ENCODE measurements at regions not wholly inside any gene's neighbourhood (a gene's known extent, or its start where the extent isn't known, plus 50 kb on each side); places are given as distances from the start of the nearest gene placed in this dataset.

DNA sequence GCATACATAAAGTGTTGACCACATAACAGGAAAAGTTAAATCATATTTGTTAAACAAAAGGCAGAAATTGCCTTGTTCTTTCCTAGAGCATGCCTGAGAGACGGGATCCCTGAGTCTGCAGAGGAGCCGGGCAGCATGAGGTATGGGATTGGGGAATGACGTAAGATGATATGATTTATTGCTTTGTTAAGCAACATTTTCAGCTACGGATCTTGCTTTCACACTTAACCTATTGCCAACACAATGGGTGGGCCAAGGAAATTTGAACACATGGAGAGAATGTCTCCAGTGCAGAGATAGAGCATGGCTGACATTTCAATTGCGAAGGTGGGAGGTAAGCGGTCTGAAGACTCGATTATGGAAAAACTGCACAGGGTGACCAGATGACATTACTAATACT is 76.7 kb downstream of the EMX2 start:
- Histone ChIP-seq H3K27me3 (ENCODE audit: control insufficient read depth in 2 of 2, insufficient read depth in 2 of 2, low read length in 2 of 2) (no peaks in the 10 kb centered on the region), H3K27ac (ENCODE audit: insufficient read depth, low read depth, low read length) (no peak overlapping the region), H4K20me1 (replicated peaks; ENCODE audit: control insufficient read depth, extremely low read depth, insufficient read depth, low read length) (no peaks in the 10 kb centered on the region), H3K4me3 (replicated peaks in 1 of 3; ENCODE audit: insufficient read depth in 1 of 3, low read depth in 1 of 3, low read length in 3 of 3) (no peak overlapping the region), H3K9me1 (replicated peaks; ENCODE audit: control insufficient read depth, extremely low read depth, insufficient read depth, low read length) (no peaks in the 10 kb centered on the region), H3K9me3 (replicated peaks; ENCODE audit: control insufficient read depth, insufficient read depth, low read length) (no peaks in the 10 kb centered on the region), H3K36me3 (ENCODE audit: control insufficient read depth in 2 of 2, extremely low read depth in 1 of 2, insufficient read depth in 2 of 2, low read length in 2 of 2) (no peaks in the 10 kb centered on the region), H3K4me1 (ENCODE audit: control insufficient read depth, extremely low read depth, insufficient read depth, low read length) (no peaks in the 10 kb centered on the region), H3K9ac (replicated peaks; ENCODE audit: extremely low read depth, insufficient read depth, low read length) (no peak overlapping the region), H3K4me2 (ENCODE audit: insufficient read depth, low read length) (no peak overlapping the region), H2AFZ (ENCODE audit: low read depth, low read length) (no peak overlapping the region), H3K79me2 (ENCODE audit: control insufficient read depth, insufficient read depth, low read length) (no peaks in the 10 kb centered on the region)
- DNase-seq (ENCODE audit: low read depth, low spot score) (no peak), FAIRE-seq (no peak)
- BruUV-seq (replicated peaks): no TSS peak
- CTCF ChIA-PET: no interaction called here
- no peak for TF ChIP-seq MAX (IDR thresholded peaks at IDR 0.05; ENCODE audit: insufficient read depth, insufficient read length)
- no peak for TF ChIP-seq POLR2AphosphoS5 (IDR thresholded peaks at IDR 0.05; ENCODE audit: insufficient read depth, low read depth, low read length)
- TF ChIP-seq GATA2 (IDR thresholded peaks at IDR 0.05; ENCODE audit: insufficient read depth, insufficient read length, low read depth, low read length): no peak
- TF ChIP-seq, protein P1, sequence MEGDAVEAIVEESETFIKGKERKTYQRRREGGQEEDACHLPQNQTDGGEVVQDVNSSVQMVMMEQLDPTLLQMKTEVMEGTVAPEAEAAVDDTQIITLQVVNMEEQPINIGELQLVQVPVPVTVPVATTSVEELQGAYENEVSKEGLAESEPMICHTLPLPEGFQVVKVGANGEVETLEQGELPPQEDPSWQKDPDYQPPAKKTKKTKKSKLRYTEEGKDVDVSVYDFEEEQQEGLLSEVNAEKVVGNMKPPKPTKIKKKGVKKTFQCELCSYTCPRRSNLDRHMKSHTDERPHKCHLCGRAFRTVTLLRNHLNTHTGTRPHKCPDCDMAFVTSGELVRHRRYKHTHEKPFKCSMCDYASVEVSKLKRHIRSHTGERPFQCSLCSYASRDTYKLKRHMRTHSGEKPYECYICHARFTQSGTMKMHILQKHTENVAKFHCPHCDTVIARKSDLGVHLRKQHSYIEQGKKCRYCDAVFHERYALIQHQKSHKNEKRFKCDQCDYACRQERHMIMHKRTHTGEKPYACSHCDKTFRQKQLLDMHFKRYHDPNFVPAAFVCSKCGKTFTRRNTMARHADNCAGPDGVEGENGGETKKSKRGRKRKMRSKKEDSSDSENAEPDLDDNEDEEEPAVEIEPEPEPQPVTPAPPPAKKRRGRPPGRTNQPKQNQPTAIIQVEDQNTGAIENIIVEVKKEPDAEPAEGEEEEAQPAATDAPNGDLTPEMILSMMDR (IDR thresholded peaks at IDR 0.05; ENCODE audit: extremely low read depth in 1 of 2, insufficient read depth in 1 of 2, low read depth in 1 of 2, low read length in 2 of 2): no peak
- no peak for TF ChIP-seq MYC (IDR thresholded peaks at IDR 0.05; ENCODE audit: low read depth, low read length)
- TF ChIP-seq POLR2A (IDR thresholded peaks at IDR 0.05; ENCODE audit: low read depth, low read length): no peak
- intact Hi-C loops (cut with micrococcal nuclease) (no loop called here), dilution Hi-C loops (cut with MboI; ENCODE audit: extremely low pct_ligation_motif_present, low sequenced_read_pairs) (no loop called here)
- POLR2A ChIA-PET: no interaction called here

Data from endothelial cell of umbilical vein (primary cell).